ENCODE measurements at regions not wholly inside any gene's neighbourhood (a gene's known extent, or its start where the extent isn't known, plus 50 kb on each side); places are given as distances from the start of the nearest gene placed in this dataset.

- TF ChIP-seq CTCF (IDR thresholded peaks at IDR 0.05): no peak
- TF ChIP-seq POLR2A (IDR thresholded peaks at IDR 0.05): no peak
These were observed 111.6 kb upstream of the NUDT6 start for GRCh38 chr4:123034023-123034422.

Measured in adrenal gland (tissue), 5 donors.